ENCODE measurements at regions not wholly inside any gene's neighbourhood (a gene's known extent, or its start where the extent isn't known, plus 50 kb on each side); places are given as distances from the start of the nearest gene placed in this dataset.
"Not testable (repeated sequence)": the region's sequence is repeated elsewhere in the genome, so short reads cannot be mapped to it uniquely, and the experiment has no call there.

GRCh38 chr20:47922269-47922668 lies 137.0 kb upstream of the SULF2 start:
- TF ChIP-seq, protein P1, sequence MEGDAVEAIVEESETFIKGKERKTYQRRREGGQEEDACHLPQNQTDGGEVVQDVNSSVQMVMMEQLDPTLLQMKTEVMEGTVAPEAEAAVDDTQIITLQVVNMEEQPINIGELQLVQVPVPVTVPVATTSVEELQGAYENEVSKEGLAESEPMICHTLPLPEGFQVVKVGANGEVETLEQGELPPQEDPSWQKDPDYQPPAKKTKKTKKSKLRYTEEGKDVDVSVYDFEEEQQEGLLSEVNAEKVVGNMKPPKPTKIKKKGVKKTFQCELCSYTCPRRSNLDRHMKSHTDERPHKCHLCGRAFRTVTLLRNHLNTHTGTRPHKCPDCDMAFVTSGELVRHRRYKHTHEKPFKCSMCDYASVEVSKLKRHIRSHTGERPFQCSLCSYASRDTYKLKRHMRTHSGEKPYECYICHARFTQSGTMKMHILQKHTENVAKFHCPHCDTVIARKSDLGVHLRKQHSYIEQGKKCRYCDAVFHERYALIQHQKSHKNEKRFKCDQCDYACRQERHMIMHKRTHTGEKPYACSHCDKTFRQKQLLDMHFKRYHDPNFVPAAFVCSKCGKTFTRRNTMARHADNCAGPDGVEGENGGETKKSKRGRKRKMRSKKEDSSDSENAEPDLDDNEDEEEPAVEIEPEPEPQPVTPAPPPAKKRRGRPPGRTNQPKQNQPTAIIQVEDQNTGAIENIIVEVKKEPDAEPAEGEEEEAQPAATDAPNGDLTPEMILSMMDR (IDR thresholded peaks at IDR 0.05; ENCODE audit: insufficient read depth, low read length): no peak
- no peak for TF ChIP-seq GABPA (IDR thresholded peaks at IDR 0.05; ENCODE audit: low read depth)
- TF ChIP-seq REST (IDR thresholded peaks at IDR 0.05; ENCODE audit: insufficient replicate concordance, low read depth): no peak
- TF ChIP-seq POLR2AphosphoS5 (IDR thresholded peaks at IDR 0.05; ENCODE audit: low read depth): no peak
- TF ChIP-seq SPI1 (IDR thresholded peaks at IDR 0.05; ENCODE audit: borderline replicate concordance, low read depth): no peak
- no peaks in the 10 kb centered on the region for H3K27me3 ChIP-seq (ENCODE audit: insufficient read depth, poor library complexity, severe bottlenecking)
- no peak for DNase-seq (ENCODE audit: low read depth in 1 of 2, low spot score in 1 of 2)
- no peak overlapping the region for H3K4me3 ChIP-seq (replicated peaks; ENCODE audit: insufficient read depth, low read length)
- no peak overlapping the region for H3K27ac ChIP-seq (replicated peaks)

DNA sequence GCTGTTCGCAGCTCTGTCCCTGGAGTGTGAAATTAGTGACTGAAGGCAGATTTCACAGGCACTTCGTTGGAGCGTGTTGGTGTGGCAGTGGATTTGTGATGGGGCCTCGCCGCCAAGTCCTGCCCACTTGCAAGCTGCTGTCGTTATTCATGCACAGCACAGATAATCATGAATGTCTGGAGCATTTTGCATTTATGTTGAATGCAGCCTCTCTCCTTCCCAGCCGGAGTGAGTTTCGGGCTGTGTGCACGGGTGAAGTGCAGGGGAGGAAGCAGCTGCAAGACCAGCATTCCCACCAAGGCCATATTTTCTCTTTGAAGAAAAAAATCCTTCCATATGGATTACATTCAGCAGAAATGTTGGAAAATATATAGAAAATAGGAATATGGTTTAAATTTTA lies 136.5 kb upstream of the SULF2 start:
- H3K27ac ChIP-seq (replicated peaks); DNase-seq (ENCODE audit: low read depth in 1 of 2, low spot score in 1 of 2); H3K27me3 ChIP-seq (ENCODE audit: insufficient read depth, poor library complexity, severe bottlenecking); H3K4me3 ChIP-seq (replicated peaks; ENCODE audit: insufficient read depth, low read length): not testable (repeated sequence)

GRCh38 chr20:47921408-47921807 lies 136.1 kb upstream of the SULF2 start:
- TF ChIP-seq POLR2AphosphoS5 (IDR thresholded peaks at IDR 0.05; ENCODE audit: low read depth): no peak
- TF ChIP-seq, protein P1 (IDR thresholded peaks at IDR 0.05; ENCODE audit: insufficient read depth, low read length): no peak
- no peak for TF ChIP-seq REST (IDR thresholded peaks at IDR 0.05; ENCODE audit: insufficient replicate concordance, low read depth)
- no peak for TF ChIP-seq SPI1 (IDR thresholded peaks at IDR 0.05; ENCODE audit: borderline replicate concordance, low read depth)
- TF ChIP-seq GABPA (IDR thresholded peaks at IDR 0.05; ENCODE audit: low read depth): no peak
- H3K27me3 ChIP-seq (ENCODE audit: insufficient read depth, poor library complexity, severe bottlenecking): no peaks in the 10 kb centered on the region
- DNase-seq (ENCODE audit: low read depth in 1 of 2, low spot score in 1 of 2): no peak
- H3K27ac ChIP-seq (replicated peaks): no peak overlapping the region
- H3K4me3 ChIP-seq (replicated peaks; ENCODE audit: insufficient read depth, low read length): no peak overlapping the region

DNA sequence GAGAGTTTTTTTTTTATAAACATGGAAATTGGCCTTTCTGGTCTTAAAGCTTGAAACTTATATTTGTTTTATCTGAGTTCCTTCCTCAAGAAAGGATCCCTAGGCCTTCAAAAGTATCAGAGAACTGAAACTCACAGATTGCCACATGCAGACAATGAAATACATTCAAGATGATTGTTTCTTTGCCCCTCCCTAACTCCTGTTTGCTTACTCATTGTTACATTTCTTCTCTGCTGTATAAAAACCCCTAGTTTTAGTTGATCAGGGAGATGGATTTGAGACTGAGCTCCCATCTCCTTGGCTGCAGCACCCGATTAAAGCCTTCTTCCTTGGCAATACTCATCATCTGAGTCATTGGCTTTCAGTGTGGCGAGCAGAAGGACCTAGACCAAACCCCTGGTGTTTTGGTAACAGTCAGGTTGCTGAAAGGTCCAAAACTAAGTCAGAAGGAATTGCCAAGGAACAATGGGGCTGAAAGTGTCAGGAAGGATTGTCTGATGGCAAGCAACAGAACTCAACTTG lies 132.3 kb upstream of the SULF2 start:
- TF ChIP-seq REST (IDR thresholded peaks at IDR 0.05; ENCODE audit: insufficient replicate concordance, low read depth) (no peak), GABPA (IDR thresholded peaks at IDR 0.05; ENCODE audit: low read depth) (no peak), POLR2AphosphoS5 (IDR thresholded peaks at IDR 0.05; ENCODE audit: low read depth) (no peak), SPI1 (IDR thresholded peaks at IDR 0.05; ENCODE audit: borderline replicate concordance, low read depth) (no peak)
- TF ChIP-seq, protein P1 (IDR thresholded peaks at IDR 0.05; ENCODE audit: insufficient read depth, low read length): no peak
- Histone ChIP-seq H3K4me3 (replicated peaks; ENCODE audit: insufficient read depth, low read length) (no peak overlapping the region), H3K27ac (replicated peaks) (no peak overlapping the region), H3K27me3 (ENCODE audit: insufficient read depth, poor library complexity, severe bottlenecking) (no peaks in the 10 kb centered on the region)
- no peak for DNase-seq (ENCODE audit: low read depth in 1 of 2, low spot score in 1 of 2)
